GM12878 (cell line): ENCODE measurements at regions not wholly inside any gene's neighbourhood (a gene's known extent, or its start where the extent isn't known, plus 50 kb on each side); places are given as distances from the start of the nearest gene placed in this dataset.

Experiments used
- ATAC-seq: fragments of 200-7000 bp; cut with Tn5 transposase; 3 replicates; pipeline ENCODE4 v1.9.1; 2020; ENCODE audit warnings: mild to moderate bottlenecking, moderate library complexity
- BruUV-seq: library from RNA; stranded (reverse); fragments of 400-500 nt; replicated peaks from 2 replicates; lab custom pipeline; 2021; lab: Mats Ljungman, UMichigan
- CTCF ChIA-PET: fragments of 300-600 bp; sonication (Branson Sonifier 250); formaldehyde crosslinking; extraction: SDS; loops from one replicate; lab custom pipeline; 2021; ENCODE audit warnings: inconsistent platforms; lab: Yijun Ruan, JAX
- POLR2A ChIA-PET: fragments of 350-600 bp; formaldehyde crosslinking; extraction: SDS; loops from one replicate; lab custom pipeline; 2021; ENCODE audit warnings: inconsistent platforms; lab: Charles Lee
- RAD21 ChIA-PET: fragments of 300-600 bp; sonication (Branson Sonifier 250); formaldehyde crosslinking; loops from one replicate; lab custom pipeline; 2023; ENCODE audit warnings: antibody characterized with exemption; ENCODE audit not compliant: unreplicated experiment; lab: Charles Lee
- SMC1A ChIA-PET: fragments of 300-600 bp; sonication (Branson Sonifier 250); formaldehyde crosslinking; loops from one replicate; lab custom pipeline; 2023; ENCODE audit not compliant: unreplicated experiment, uncharacterized antibody; lab: Charles Lee
- DNase-seq: peaks from one replicate; pipeline ENCODE4 v3.0.0-alpha.2; 2011; ENCODE audit warnings: low read depth, low spot score
- FAIRE-seq: peaks from 3 replicates; lab custom pipeline; 2011; peaks lifted over from hg19 to GRCh38; lab: Jason Lieb, UNC
- H2AFZ ChIP-seq: 2 replicates; pipeline ENCODE4 v1.6.0; 2011; ENCODE audit warnings: low read depth, low read length, control low read depth; ENCODE audit not compliant: control insufficient read depth
- H3K27ac ChIP-seq: 2 replicates; pipeline ENCODE4 v1.5.1; 2011; ENCODE audit warnings: control low read depth; ENCODE audit not compliant: control insufficient read depth, insufficient read depth
- H3K27me3 ChIP-seq, 2 experiments: replicated peaks in 1 of 2; 2 replicates each; pipeline versions ENCODE4 v1.6.0 to v1.6.1; 2011; ENCODE audit warnings: low read length in 1 of 2; ENCODE audit not compliant: control insufficient read depth in 2 of 2, insufficient read depth in 2 of 2
- H3K36me3 ChIP-seq, 2 experiments: 2 replicates each; pipeline ENCODE4 v1.5.1; 2011; ENCODE audit warnings: low read length in 1 of 2; ENCODE audit not compliant: control insufficient read depth in 2 of 2, insufficient read depth in 2 of 2
- H3K4me1 ChIP-seq: 2 replicates; pipeline ENCODE4 v1.6.1; 2011; ENCODE audit warnings: mild to moderate bottlenecking, low read length, moderate library complexity, mixed read lengths; ENCODE audit not compliant: control insufficient read depth, insufficient read depth
- H3K4me2 ChIP-seq: 2 replicates; pipeline ENCODE4 v1.6.0; 2011; ENCODE audit warnings: control low read depth; ENCODE audit not compliant: control insufficient read depth, insufficient read depth
- H3K4me3 ChIP-seq: fragments of 200-600 bp; sonication (generic); 2 replicates; pipeline ENCODE4 v1.5.1; 2016
- H3K79me2 ChIP-seq: 2 replicates; pipeline ENCODE4 v1.6.0; 2011; ENCODE audit warnings: low read length; ENCODE audit not compliant: control insufficient read depth, insufficient read depth
- H3K9ac ChIP-seq: 2 replicates; pipeline ENCODE4 v1.8.0; 2011; ENCODE audit warnings: low read length, control low read depth, mixed read lengths; ENCODE audit not compliant: control insufficient read depth, insufficient read depth
- H3K9me3 ChIP-seq: replicated peaks from 3 replicates; pipeline ENCODE4 v1.5.1; 2011; ENCODE audit warnings: mild to moderate bottlenecking, low read length; ENCODE audit not compliant: control insufficient read depth, insufficient read depth
- H4K20me1 ChIP-seq: 2 replicates; pipeline ENCODE4 v1.6.0; 2011; ENCODE audit not compliant: control insufficient read depth, insufficient read depth
- ASH2L ChIP-seq: fragments of 300-600, 200-600 bp; sonication (generic); IDR thresholded peaks from 2 replicates; pipeline ENCODE4 v1.6.1; 2017; ENCODE audit warnings: low read depth, mild to moderate bottlenecking, borderline replicate concordance
- CBX3 ChIP-seq: fragments of 200-600 bp; sonication (generic); IDR thresholded peaks from 2 replicates; pipeline ENCODE4 v1.6.1; 2016; ENCODE audit warnings: low read depth, borderline replicate concordance
- EZH2 ChIP-seq: IDR thresholded peaks from 2 replicates; pipeline ENCODE4 v1.6.1; 2012; ENCODE audit warnings: low read depth, mild to moderate bottlenecking, control low read depth, inconsistent platforms, low read length, borderline replicate concordance; ENCODE audit not compliant: control insufficient read depth
- LARP7 ChIP-seq: fragments of 450-650 bp; IDR thresholded peaks from 2 replicates; pipeline ENCODE4 v1.6.1; 2017; ENCODE audit warnings: mild to moderate bottlenecking
- MTA3 ChIP-seq: IDR thresholded peaks from 2 replicates; pipeline ENCODE4 v1.6.1; 2012; ENCODE audit warnings: low read length, inconsistent platforms, borderline replicate concordance
- PRDM15 ChIP-seq: fragments of 450-650 bp; formaldehyde crosslinking; IDR thresholded peaks from 2 replicates; pipeline ENCODE4 v1.4.0; 2020; ENCODE audit warnings: mild to moderate bottlenecking, moderate library complexity
- TBL1XR1 ChIP-seq: IDR thresholded peaks from 2 replicates; pipeline ENCODE4 v1.6.1; 2012; ENCODE audit warnings: low read depth, low read length, improper control_type of control experiment
- WRNIP1 ChIP-seq: IDR thresholded peaks from 2 replicates; pipeline ENCODE4 v1.6.1; 2011; ENCODE audit warnings: low read depth, low read length, improper control_type of control experiment, borderline replicate concordance
- ZSCAN29 ChIP-seq: fragments of 450-650 bp; IDR thresholded peaks from 2 replicates; pipeline ENCODE4 v1.6.1; 2017; ENCODE audit warnings: mild to moderate bottlenecking, moderate library complexity
- WGBS: methylation state at CpG from one replicate; pipeline ENCODE4 v1.1.6; 2016; ENCODE audit warnings: low lambda C conversion rate; ENCODE audit not compliant: insufficient replicate concordance, insufficient coverage; ENCODE audit errors: missing lambda C conversion rate; 5-methylcytosine and 5-hydroxymethylcytosine counted together
- in situ Hi-C: fragments of 300-500 bp; cut with MboI; formaldehyde crosslinking; loops from 9 replicates; pipeline ENCODE4 v1.14.3; 2018; ENCODE audit warnings: mixed read lengths
- intact Hi-C: fragments of 100-400 bp; cut with micrococcal nuclease; formaldehyde crosslinking; loops from one replicate; pipeline ENCODE4 v1.14.2; 2022; ENCODE audit not compliant: unreplicated experiment
- TF ChIP-seq, protein P1 (sequence below): fragments of 450-650 bp; IDR thresholded peaks from 2 replicates; pipeline ENCODE4 v1.6.1; 2018; ENCODE audit warnings: borderline replicate concordance, mild to moderate bottlenecking; ENCODE audit not compliant: partially characterized antibody
- TF ChIP-seq, protein P2 (sequence below): fragments of 150-350 bp; IDR thresholded peaks from 2 replicates; pipeline ENCODE4 v1.6.1; 2016; ENCODE audit warnings: low read depth, low read length
- TF ChIP-seq, protein P3 (sequence below): IDR thresholded peaks from 2 replicates; pipeline ENCODE4 v1.6.1; 2011; ENCODE audit warnings: borderline replicate concordance, low read depth, mild to moderate bottlenecking, moderate library complexity, mixed read lengths, low read length; ENCODE audit not compliant: insufficient read depth; ENCODE audit errors: extremely low read length

DNA sequence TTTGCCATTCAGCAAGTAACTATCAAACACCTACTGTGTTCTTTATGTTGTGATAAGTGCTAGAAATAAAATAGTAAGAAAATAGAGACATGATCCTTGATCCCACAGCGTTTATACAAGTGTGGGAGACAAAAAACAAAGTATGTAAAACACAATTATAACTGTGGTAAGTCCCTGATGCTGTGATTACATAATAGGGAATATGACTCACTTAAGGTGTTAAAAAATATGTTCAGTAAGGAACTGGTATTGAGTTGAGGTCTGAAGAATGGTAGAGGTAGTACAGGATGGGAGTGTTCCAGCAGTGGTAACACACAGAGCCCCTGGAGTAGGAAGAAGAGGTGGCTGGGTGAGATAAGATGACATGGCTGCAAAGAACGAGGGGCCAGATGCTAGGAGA lies 132.1 kb upstream of the TMC3 start:
- Histone ChIP-seq H3K36me3 (no peaks in the 10 kb centered on the region), H3K27ac (no peak overlapping the region), H3K9me3 (no peaks in the 10 kb centered on the region), H4K20me1 (no peaks in the 10 kb centered on the region; the same call in 1 of the 2 replicates), H2AFZ (no peak overlapping the region), H3K4me3 (no peak overlapping the region), H3K4me1 (no peaks in the 10 kb centered on the region), H3K4me2 (no peak overlapping the region), H3K9ac (no peak overlapping the region), H3K27me3 (no peaks in the 10 kb centered on the region), H3K79me2 (no peaks in the 10 kb centered on the region)
- ChIA-PET POLR2A (interaction anchor here (0.6 kb wide), 1 partner anchor 72 kb away, joined by 4 read pairs; no protein-coding TSS in a partner anchor), SMC1A (no interaction called here), CTCF (no interaction called here), RAD21 (no interaction called here)
- FAIRE-seq (no peak), DNase-seq (no peak), ATAC-seq (no peak)
- no peak for TF ChIP-seq ZSCAN29
- TF ChIP-seq TBL1XR1 = no peak
- TF ChIP-seq CBX3 = no peak
- TF ChIP-seq, protein P1, sequence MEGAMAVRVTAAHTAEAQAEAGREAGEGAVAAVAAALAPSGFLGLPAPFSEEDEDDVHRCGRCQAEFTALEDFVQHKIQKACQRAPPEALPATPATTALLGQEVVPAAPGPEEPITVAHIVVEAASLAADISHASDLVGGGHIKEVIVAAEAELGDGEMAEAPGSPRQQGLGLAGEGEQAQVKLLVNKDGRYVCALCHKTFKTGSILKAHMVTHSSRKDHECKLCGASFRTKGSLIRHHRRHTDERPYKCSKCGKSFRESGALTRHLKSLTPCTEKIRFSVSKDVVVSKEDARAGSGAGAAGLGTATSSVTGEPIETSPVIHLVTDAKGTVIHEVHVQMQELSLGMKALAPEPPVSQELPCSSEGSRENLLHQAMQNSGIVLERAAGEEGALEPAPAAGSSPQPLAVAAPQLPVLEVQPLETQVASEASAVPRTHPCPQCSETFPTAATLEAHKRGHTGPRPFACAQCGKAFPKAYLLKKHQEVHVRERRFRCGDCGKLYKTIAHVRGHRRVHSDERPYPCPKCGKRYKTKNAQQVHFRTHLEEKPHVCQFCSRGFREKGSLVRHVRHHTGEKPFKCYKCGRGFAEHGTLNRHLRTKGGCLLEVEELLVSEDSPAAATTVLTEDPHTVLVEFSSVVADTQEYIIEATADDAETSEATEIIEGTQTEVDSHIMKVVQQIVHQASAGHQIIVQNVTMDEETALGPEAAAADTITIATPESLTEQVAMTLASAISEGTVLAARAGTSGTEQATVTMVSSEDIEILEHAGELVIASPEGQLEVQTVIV = no peak
- TF ChIP-seq PRDM15 (CRISPR knock-in tag) = no peak
- TF ChIP-seq LARP7 = no peak
- TF ChIP-seq MTA3 = no peak
- no peak for TF ChIP-seq EZH2
- no peak for TF ChIP-seq ASH2L
- TF ChIP-seq, protein P2, sequence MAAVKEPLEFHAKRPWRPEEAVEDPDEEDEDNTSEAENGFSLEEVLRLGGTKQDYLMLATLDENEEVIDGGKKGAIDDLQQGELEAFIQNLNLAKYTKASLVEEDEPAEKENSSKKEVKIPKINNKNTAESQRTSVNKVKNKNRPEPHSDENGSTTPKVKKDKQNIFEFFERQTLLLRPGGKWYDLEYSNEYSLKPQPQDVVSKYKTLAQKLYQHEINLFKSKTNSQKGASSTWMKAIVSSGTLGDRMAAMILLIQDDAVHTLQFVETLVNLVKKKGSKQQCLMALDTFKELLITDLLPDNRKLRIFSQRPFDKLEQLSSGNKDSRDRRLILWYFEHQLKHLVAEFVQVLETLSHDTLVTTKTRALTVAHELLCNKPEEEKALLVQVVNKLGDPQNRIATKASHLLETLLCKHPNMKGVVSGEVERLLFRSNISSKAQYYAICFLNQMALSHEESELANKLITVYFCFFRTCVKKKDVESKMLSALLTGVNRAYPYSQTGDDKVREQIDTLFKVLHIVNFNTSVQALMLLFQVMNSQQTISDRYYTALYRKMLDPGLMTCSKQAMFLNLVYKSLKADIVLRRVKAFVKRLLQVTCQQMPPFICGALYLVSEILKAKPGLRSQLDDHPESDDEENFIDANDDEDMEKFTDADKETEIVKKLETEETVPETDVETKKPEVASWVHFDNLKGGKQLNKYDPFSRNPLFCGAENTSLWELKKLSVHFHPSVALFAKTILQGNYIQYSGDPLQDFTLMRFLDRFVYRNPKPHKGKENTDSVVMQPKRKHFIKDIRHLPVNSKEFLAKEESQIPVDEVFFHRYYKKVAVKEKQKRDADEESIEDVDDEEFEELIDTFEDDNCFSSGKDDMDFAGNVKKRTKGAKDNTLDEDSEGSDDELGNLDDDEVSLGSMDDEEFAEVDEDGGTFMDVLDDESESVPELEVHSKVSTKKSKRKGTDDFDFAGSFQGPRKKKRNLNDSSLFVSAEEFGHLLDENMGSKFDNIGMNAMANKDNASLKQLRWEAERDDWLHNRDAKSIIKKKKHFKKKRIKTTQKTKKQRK = no peak
- TF ChIP-seq, protein P3, sequence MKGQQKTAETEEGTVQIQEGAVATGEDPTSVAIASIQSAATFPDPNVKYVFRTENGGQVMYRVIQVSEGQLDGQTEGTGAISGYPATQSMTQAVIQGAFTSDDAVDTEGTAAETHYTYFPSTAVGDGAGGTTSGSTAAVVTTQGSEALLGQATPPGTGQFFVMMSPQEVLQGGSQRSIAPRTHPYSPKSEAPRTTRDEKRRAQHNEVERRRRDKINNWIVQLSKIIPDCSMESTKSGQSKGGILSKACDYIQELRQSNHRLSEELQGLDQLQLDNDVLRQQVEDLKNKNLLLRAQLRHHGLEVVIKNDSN = no peak
- no peak for TF ChIP-seq WRNIP1
- in situ Hi-C loops = no loop called here
- no TSS peak for BruUV-seq
- intact Hi-C loops = no loop called here
- WGBS = 7% methylated on average over 2 of the region's 2 CpGs
